ENCODE measurements at regions not wholly inside any gene's neighbourhood (a gene's known extent, or its start where the extent isn't known, plus 50 kb on each side); places are given as distances from the start of the nearest gene placed in this dataset. TPM values are rescaled to one million over a fixed set of nuclear protein-coding genes. Genes with fewer than 3 reads are reported as not detected.

Small RNA genes lying in the stretch of these regions (small RNA-seq; reads per million reads assigned to genes)
- gene RN7SL151P (ENCODE audit: low replicate concordance), result not detected

All from tongue (tissue), 1 donor.